ENCODE measurements at regions not wholly inside any gene's neighbourhood (a gene's known extent, or its start where the extent isn't known, plus 50 kb on each side); places are given as distances from the start of the nearest gene placed in this dataset.
A peak's percentile ranks its signal among the peaks of the same experiment; 100 is the strongest.
"Not testable (repeated sequence)": the region's sequence is repeated elsewhere in the genome, so short reads cannot be mapped to it uniquely, and the experiment has no call there.

- H3K4me3 ChIP-seq; H3K27ac ChIP-seq; POLR2A ChIA-PET; DNase-seq (ENCODE audit: low read depth in 1 of 2, low spot score in 1 of 2); ATAC-seq; H3K4me1 ChIP-seq; H3K4me2 ChIP-seq; FAIRE-seq: not testable (repeated sequence)
- H3K9me3 ChIP-seq: peaks cover 41% of the 10 kb centered on the region; the same call in 2 of the 3 replicates
- CTCF ChIA-PET: interaction anchor here (0.8 kb wide), 1 partner anchor 9 kb away, joined by 3 read pairs; no protein-coding TSS in a partner anchor
- WGBS (ENCODE audit: missing lambda C conversion rate): 20% methylated on average over 8 of the region's 8 CpGs
Observed at GRCh38 chr21:9015483-9016197, 1505.7 kb upstream of the TPTE start.

GRCh38 chr21:9017206-9017605, 1504.2 kb upstream of the TPTE start:
- H3K9me3 ChIP-seq: peaks cover 26% of the 10 kb centered on the region; the same call in 2 of the 3 replicates
- WGBS (ENCODE audit: missing lambda C conversion rate): 11% methylated on average over 2 of the region's 2 CpGs
- FAIRE-seq: not testable (repeated sequence)

GRCh38 chr21:9018731-9019253, 1502.6 kb upstream of the TPTE start:
- FAIRE-seq; H3K4me3 ChIP-seq; H3K27ac ChIP-seq; DNase-seq (ENCODE audit: low read depth in 1 of 2, low spot score in 1 of 2); POLR2A ChIA-PET; H3K4me1 ChIP-seq; CTCF ChIA-PET; H3K4me2 ChIP-seq: not testable (repeated sequence)
- ATAC-seq: peak in 1 of 2 experiments; percentile 50; a peak in 2 of 6 replicates
- 0% methylated on average over 4 of the region's 5 CpGs for WGBS (ENCODE audit: missing lambda C conversion rate)
- peaks cover 19% of the 10 kb centered on the region; the same call in 2 of the 3 replicates for H3K9me3 ChIP-seq

More at GRCh38 chr21:9017206-9017605, 1504.2 kb upstream of the TPTE start:
- DNase-seq (ENCODE audit: low read depth in 1 of 2, low spot score in 1 of 2); CTCF ChIA-PET; H3K27ac ChIP-seq; H3K4me3 ChIP-seq; H3K4me2 ChIP-seq; POLR2A ChIA-PET; ATAC-seq; H3K4me1 ChIP-seq: not testable (repeated sequence)

- H3K4me3 ChIP-seq; DNase-seq (ENCODE audit: low read depth in 1 of 2, low spot score in 1 of 2); H3K4me2 ChIP-seq; H3K27ac ChIP-seq; FAIRE-seq; CTCF ChIA-PET; H3K4me1 ChIP-seq; ATAC-seq; POLR2A ChIA-PET; H3K9me3 ChIP-seq: not testable (repeated sequence)
- WGBS (ENCODE audit: missing lambda C conversion rate): under 1% methylated on average over 4 of the region's 4 CpGs
Observed at GRCh38 chr21:9024006-9024767, 1497.2 kb upstream of the TPTE start.

GRCh38 chr21:9026729-9027416, 1494.5 kb upstream of the TPTE start:
- ATAC-seq; DNase-seq (ENCODE audit: low read depth in 1 of 2, low spot score in 1 of 2): not testable (repeated sequence)

GRCh38 chr21:9027417-9027800, 1494.0 kb upstream of the TPTE start:
- H3K4me2 ChIP-seq; DNase-seq (ENCODE audit: low read depth in 1 of 2, low spot score in 1 of 2); ATAC-seq; H3K27ac ChIP-seq; CTCF ChIA-PET; FAIRE-seq; POLR2A ChIA-PET; H3K9me3 ChIP-seq; H3K4me3 ChIP-seq; H3K4me1 ChIP-seq: not testable (repeated sequence)
- 38% methylated on average over 2 of the region's 2 CpGs for WGBS (ENCODE audit: missing lambda C conversion rate)

More at GRCh38 chr21:9026729-9027416, 1494.5 kb upstream of the TPTE start:
- H3K9me3 ChIP-seq, H3K4me1 ChIP-seq, H3K27ac ChIP-seq, FAIRE-seq, CTCF ChIA-PET, POLR2A ChIA-PET, H3K4me3 ChIP-seq, H3K4me2 ChIP-seq: not testable (repeated sequence)
- WGBS (ENCODE audit: missing lambda C conversion rate): 5% methylated on average over 2 of the region's 2 CpGs

GRCh38 chr21:9028624-9029431, 1492.6 kb upstream of the TPTE start:
- ATAC-seq; FAIRE-seq; POLR2A ChIA-PET; H3K4me3 ChIP-seq; H3K9me3 ChIP-seq; H3K4me1 ChIP-seq; H3K27ac ChIP-seq; H3K4me2 ChIP-seq; CTCF ChIA-PET; DNase-seq (ENCODE audit: low read depth in 1 of 2, low spot score in 1 of 2): not testable (repeated sequence)
- 31% methylated on average over 7 of the region's 8 CpGs for WGBS (ENCODE audit: missing lambda C conversion rate)

- CTCF ChIA-PET; H3K4me2 ChIP-seq; H3K9me3 ChIP-seq; ATAC-seq; H3K27ac ChIP-seq; H3K4me1 ChIP-seq; POLR2A ChIA-PET; DNase-seq (ENCODE audit: low read depth in 1 of 2, low spot score in 1 of 2); H3K4me3 ChIP-seq; FAIRE-seq: not testable (repeated sequence)
- 29% methylated on average over 2 of the region's 2 CpGs for WGBS (ENCODE audit: missing lambda C conversion rate)
Observed at GRCh38 chr21:9030141-9030665, 1491.2 kb upstream of the TPTE start.

GRCh38 chr21:9031482-9032374, 1489.7 kb upstream of the TPTE start:
- ATAC-seq; CTCF ChIA-PET; FAIRE-seq; POLR2A ChIA-PET; DNase-seq (ENCODE audit: low read depth in 1 of 2, low spot score in 1 of 2); H3K27ac ChIP-seq; H3K9me3 ChIP-seq; H3K4me2 ChIP-seq; H3K4me3 ChIP-seq; H3K4me1 ChIP-seq: not testable (repeated sequence)
- 28% methylated on average over 5 of the region's 5 CpGs for WGBS (ENCODE audit: missing lambda C conversion rate)

GRCh38 chr21:9032547-9032946, 1488.8 kb upstream of the TPTE start:
- H3K4me3 ChIP-seq; DNase-seq (ENCODE audit: low read depth in 1 of 2, low spot score in 1 of 2); CTCF ChIA-PET; FAIRE-seq; H3K27ac ChIP-seq; H3K9me3 ChIP-seq; H3K4me1 ChIP-seq; H3K4me2 ChIP-seq; ATAC-seq; POLR2A ChIA-PET: not testable (repeated sequence)
- WGBS (ENCODE audit: missing lambda C conversion rate): no CpG with 5 or more reads among the region's 2 CpGs

All from A549 (cell line).